GM21723 (cell line): ENCODE measurements at regions not wholly inside any gene's neighbourhood (a gene's known extent, or its start where the extent isn't known, plus 50 kb on each side); places are given as distances from the start of the nearest gene placed in this dataset.

ENCODE experiments used
- ATAC-seq: cut with Tn5 transposase; IDR thresholded peaks from one replicate; pipeline ENCODE4 v1.9.1; 2021; ENCODE audit warnings: mild to moderate bottlenecking, moderate library complexity; ENCODE audit not compliant: unreplicated experiment

DNA sequence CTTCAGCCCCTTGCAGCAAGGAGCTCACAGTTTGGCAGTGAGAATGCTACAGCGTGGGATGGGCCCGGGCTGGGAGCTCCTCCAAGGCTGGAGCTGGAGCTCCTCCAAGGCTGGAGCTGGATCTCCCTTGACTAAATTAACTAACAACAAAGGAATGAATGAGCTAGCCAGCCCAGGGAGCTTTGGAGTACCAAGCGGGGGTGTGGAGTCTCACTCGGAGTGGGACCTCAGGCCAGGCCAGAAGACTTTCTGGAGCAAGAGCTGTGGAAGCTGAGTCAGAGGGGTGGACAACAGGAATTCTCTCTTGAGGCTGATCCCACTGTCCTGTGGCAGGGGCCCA lies 244.7 kb upstream of the HS6ST1 start:
- ATAC-seq: no peak

DNA sequence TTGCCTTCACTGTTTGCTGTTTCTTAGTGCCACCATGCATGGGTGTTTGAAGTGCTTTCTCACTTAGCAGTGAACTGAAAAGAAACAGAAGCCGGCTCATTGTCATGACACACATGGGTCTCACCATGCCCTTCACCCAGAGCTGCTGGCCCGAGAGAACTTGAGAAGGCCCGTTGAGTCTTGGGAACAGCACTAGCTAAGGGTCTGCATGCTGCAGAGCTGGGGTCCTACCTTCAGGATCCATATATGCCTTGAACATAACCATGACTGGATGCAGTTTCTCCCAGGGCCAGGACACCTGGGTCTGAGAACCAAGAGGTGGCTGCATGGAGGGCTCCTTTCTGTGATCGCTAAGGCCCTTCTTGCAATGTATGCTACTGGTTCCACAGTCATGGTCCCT lies 245.5 kb upstream of the HS6ST1 start:
- no peak for ATAC-seq

DNA sequence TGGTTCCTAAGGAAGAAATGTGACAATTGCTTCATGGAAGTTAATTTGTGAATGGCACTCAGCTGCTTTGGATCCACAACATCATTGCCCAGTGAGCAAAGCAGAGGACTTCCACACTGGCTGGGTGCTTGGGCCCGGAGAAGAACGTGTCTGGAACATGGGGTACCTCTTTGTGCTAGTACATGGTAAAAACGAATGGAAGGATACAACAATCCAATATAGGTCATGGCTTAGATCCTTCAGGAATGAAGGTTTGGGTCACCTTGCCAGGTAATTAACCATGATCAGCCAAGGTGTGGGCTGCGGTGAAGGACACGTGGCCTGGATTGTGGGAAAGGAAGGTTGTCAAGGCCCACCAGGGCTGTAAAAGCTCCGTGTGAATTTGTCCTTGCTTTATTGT lies 245.9 kb upstream of the HS6ST1 start:
- ATAC-seq: no peak

- ATAC-seq: no peak
Measured at GRCh38 chr2:128565441-128565840, 246.8 kb upstream of the HS6ST1 start.

DNA sequence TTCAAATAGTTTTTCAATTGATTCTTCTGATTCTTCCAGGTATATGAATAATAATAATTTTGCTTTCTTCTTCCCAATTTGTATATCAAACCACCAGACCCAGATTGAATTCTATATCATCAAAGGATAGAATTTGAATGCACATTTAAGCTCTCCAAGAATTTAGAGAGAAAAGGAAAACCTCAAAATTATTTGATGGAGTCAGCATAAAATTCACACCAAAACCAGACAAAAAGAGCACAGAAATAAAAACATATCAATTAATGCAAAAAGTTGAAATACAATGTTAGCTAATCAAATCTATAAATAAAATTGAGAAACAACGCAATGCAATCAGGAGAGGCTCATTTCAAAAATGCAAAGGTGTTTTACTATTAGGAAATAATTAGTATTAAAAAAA lies 248.0 kb upstream of the HS6ST1 start:
- ATAC-seq: no peak

GRCh38 chr2:128568106-128568505 lies 249.4 kb upstream of the HS6ST1 start:
- ATAC-seq: no peak

- no peak for ATAC-seq
Measured at GRCh38 chr2:128573116-128573515, 254.4 kb upstream of the HS6ST1 start.

DNA sequence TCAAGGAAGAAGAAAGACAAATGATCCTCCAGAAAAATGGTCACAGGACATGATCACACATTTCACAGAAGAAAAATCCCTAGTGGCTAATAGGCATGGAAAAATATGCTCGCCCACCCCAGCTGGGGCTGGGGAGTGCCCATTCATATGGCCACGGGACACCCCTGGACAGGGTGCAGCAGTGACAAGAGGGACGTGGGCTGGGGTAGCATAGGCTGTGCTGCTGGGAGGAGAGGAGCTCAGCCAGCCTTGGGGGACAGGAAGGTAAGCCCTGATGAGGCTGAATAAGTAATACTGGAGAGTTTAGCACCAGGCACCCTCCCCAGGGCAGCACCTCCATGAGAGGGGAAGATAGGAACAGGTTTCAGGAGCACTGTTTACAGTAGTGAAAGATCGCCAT lies 254.9 kb upstream of the HS6ST1 start:
- no peak for ATAC-seq

- ATAC-seq: no peak
Measured at GRCh38 chr2:128577141-128577930, 258.7 kb upstream of the HS6ST1 start.

DNA sequence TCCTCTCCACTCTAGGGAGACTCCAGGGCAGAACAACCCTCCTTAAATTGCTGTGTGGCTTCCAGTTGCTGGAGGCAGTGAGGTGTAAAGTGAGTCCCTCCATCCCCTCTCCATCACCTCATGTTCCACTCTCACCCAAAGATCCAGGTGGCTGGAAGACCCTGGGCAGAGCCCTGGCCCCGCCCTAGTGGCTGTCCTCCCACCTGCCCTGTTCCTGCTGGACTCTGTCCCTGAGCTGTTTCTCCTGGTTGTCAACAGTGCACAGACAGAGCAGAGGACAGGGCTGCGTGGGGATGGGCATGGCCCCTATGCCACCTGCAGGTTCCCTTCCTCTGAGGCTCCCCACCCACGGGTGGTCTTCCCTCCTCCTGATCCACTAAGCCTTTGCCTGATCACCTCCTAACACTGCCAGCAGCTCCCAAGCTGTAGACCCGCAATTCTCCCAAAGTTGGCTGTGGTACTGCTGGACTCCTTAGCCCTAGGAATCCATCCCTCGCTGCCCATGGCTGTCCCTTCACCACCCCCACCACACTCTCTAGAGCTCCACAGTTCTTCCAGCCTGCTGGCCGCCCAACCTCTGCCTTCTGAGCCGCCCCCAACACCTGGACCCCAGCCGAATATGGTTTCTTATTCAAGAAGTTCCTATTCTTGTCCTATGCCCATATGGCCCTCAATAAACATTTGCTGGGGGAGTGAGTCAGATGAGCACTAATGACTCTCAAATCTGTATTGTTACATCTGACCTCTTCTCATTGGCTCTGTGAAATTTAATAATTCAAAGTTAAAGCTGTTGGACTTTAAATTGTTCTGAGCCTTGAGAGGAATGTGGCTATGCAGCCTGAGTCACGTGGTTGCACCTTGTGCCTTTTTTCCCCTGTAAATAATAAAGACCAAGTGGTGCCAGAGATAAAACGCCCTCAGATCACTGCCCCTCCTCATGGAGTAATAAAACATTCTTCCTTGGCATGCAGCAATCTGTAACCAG lies 260.0 kb upstream of the HS6ST1 start:
- ATAC-seq: no peak

- no peak for ATAC-seq
Measured at GRCh38 chr2:128579825-128580224, 261.2 kb upstream of the HS6ST1 start.

- ATAC-seq: no peak
Measured at GRCh38 chr2:128580988-128581848, 262.6 kb upstream of the HS6ST1 start.

DNA sequence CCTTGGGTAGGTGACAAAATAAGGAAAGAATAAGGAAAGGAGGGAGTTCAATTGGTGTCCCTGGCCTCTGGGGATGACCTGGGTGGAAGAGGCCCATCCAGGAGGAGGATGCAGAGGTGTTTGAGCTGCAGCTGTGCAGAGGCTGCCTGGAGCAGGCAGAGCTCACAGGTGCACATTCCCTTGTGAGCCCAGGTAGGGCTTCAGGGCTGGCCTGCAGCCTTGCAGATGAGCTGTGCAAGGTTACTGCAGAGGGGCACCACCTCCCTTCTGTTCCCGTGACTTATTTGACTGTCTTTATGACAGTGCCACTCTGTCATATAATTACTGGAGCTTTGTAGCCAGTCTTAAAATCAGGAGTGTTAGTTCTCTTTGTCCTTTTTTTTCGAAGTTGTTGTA lies 263.2 kb upstream of the HS6ST1 start:
- ATAC-seq: no peak

DNA sequence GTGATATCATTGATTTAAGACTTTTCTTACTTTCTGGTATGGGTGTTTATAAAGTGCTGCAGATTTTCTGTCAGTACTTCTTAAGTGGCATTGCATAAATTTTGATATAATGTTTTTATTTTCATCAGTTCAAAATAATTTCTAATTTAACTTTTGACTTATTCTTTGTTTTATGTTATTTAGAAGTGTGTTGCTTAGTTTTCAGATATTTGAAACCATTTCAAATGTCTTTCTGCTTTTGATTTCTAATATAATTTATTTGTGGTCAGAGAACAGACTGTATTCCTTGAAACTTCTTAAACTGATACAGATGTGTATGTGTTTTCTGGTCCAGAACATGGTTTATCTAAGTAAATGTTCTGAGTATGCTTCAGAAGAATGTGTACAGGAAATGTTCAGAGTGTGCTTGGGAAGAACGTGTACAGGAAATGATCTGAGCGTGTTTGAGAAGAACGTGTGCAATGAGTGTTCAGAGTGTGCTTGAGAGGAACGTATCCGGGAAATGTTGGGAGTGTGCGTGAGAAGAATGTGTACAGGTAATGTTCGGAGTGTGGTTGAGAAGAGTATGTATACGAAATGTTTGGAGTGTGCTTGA lies 265.7 kb upstream of the HS6ST1 start:
- no peak for ATAC-seq

DNA sequence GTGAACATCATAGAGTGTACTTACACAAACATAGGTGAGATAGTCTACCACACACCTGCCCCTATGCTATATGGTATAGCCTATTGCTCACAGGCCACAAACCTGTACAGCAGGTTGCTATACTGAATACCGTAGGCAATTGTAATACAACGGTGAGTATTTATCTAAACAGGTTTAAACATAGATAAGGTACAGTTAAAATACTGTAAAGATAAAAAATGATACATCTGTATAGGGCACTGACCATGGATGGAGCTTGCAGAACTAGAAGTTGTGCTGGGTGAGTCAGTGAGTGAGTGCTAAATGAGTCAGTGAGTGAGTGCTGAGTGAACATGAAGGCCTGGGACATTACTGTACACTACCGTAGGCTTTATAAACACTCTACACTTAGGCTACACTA lies 267.0 kb upstream of the HS6ST1 start:
- ATAC-seq: no peak

DNA sequence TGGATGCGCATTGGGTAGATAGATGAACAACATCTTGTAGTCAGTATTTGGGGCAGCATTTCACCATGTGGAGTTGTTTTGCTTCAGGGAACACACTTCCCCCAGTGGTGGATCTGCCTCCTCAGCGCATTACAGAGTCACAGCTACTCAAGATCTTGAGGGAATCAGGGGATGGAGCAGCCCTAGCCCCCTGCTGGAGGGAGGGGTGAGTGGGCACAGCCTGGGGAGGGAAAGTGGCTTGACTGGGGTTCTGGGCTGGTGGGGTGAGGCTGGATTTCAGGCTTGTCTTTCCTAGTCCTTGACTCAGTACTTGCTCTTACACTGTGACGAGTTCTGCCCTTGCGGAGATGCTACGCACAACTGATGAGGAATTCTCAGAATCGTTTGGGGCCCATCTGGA lies 271.0 kb upstream of the HS6ST1 start:
- no peak for ATAC-seq

DNA sequence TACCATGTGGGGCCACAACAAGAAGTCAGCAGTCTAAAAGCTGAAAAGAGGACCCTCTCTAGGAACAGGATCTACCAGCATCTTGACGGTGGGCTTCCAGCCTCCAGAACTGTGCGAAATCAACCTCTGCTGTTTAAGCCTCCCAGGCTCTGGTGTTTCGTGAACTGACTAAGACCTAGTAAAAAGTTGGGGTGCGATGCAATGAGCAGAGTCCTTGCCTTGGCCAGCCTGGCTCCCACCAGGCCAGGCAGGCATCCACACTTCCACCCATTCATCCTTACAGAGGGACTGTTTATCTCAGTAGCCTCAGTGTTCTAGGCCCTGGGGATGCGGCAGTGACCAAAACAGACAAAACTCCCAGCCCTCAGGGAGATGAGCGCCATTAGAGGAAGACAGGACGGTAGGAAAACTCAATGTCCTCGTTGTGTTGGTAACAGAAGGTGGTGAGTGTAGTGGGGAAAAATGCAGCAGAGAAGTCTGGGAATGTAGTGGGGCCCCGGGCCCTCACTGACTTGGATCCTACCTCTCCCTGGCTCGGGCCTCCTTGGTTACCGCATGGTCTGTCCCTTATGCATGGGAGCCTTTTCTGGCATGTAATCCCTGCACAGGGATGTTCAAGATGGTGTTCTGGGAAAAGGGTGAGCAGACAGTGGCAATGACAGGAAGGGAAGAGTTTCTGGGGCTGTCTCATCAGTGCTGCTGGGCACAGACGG lies 271.8 kb upstream of the HS6ST1 start:
- ATAC-seq: no peak

DNA sequence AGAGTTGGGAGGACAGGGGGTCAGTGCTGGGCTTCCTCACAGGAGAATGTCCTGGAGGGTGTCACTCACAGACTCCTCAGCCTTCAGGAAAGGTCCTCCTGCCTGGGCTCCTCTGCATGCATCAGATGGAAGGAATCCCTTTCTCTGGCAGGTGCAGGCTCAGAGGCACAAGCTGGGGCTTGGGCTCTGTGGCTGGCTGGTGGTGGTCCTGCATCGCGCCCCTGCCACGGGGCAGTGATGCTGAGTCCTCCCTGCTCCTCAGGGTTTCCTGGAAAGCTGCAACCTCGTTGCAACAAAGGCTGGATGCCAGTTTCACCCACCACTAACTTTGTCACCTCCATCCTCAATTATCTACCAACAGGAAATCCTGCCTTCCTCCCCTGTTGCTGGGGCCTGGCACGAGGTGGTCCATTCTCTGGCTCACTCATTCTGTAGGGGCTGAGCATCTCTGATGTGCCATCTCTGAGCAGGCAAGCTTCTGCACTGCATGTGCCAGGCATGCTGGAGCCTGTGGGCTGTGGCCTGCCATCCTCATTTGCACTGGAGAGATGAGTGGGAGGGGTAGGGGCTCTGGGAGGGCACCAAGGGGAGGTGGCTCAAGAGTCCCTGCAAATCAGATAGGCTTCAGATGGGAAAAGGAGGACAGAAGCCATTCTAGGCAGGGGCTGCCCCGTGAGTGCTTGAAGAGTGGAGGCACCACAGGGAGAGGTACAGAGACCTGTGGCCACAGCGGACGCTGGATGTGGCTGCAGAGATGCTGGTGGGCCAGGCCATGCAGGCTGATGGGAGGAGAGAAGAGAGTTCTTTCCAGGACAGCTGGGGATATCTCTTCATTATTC lies 272.6 kb upstream of the HS6ST1 start:
- no peak for ATAC-seq
